ENCODE measurements at regions not wholly inside any gene's neighbourhood (a gene's known extent, or its start where the extent isn't known, plus 50 kb on each side); places are given as distances from the start of the nearest gene placed in this dataset.

GRCh38 chr17:33668516-33668915 lies 375.4 kb upstream of the ASIC2 start:
- TF ChIP-seq, protein P1, sequence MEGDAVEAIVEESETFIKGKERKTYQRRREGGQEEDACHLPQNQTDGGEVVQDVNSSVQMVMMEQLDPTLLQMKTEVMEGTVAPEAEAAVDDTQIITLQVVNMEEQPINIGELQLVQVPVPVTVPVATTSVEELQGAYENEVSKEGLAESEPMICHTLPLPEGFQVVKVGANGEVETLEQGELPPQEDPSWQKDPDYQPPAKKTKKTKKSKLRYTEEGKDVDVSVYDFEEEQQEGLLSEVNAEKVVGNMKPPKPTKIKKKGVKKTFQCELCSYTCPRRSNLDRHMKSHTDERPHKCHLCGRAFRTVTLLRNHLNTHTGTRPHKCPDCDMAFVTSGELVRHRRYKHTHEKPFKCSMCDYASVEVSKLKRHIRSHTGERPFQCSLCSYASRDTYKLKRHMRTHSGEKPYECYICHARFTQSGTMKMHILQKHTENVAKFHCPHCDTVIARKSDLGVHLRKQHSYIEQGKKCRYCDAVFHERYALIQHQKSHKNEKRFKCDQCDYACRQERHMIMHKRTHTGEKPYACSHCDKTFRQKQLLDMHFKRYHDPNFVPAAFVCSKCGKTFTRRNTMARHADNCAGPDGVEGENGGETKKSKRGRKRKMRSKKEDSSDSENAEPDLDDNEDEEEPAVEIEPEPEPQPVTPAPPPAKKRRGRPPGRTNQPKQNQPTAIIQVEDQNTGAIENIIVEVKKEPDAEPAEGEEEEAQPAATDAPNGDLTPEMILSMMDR (IDR thresholded peaks at IDR 0.05), result no peak
- TF ChIP-seq POLR2A (IDR thresholded peaks at IDR 0.05), result no peak

Data from transverse colon (tissue), 3 donors.